ENCODE measurements at regions not wholly inside any gene's neighbourhood (a gene's known extent, or its start where the extent isn't known, plus 50 kb on each side); places are given as distances from the start of the nearest gene placed in this dataset.

- H4K20me1 ChIP-seq (ENCODE audit: low read length) = no peaks in the 10 kb centered on the region
- H3K27me3 ChIP-seq (ENCODE audit: low read length) = no peaks in the 10 kb centered on the region
- DNase-seq (no peak), ATAC-seq (no peak)
- H3K4me2 ChIP-seq (ENCODE audit: low read length) = no peak overlapping the region
- H3K79me2 ChIP-seq (ENCODE audit: low read length) = no peaks in the 10 kb centered on the region
- H3K27ac ChIP-seq (ENCODE audit: low read length) = no peak overlapping the region
- BruUV-seq (replicated peaks) = no TSS peak
- ChIA-PET CTCF (no interaction called here), POLR2A (ENCODE audit: unreplicated experiment) (no interaction called here)
- H3K4me3 ChIP-seq (ENCODE audit: low read length) = no peak overlapping the region
- H3F3A ChIP-seq (ENCODE audit: low read length, unreplicated experiment) = no peaks in the 10 kb centered on the region
- no peaks in the 10 kb centered on the region for H3K4me1 ChIP-seq (ENCODE audit: insufficient read depth, low read length)
- no peaks in the 10 kb centered on the region for H3K9me3 ChIP-seq (ENCODE audit: low read length)
- TF ChIP-seq CTCF (conservative IDR thresholded peaks at IDR 0.05; ENCODE audit: low read depth, low read length) = no peak
- no peak overlapping the region for H3K9ac ChIP-seq (ENCODE audit: low read length)
- H3K9me2 ChIP-seq (replicated peaks; ENCODE audit: low read length) = no peaks in the 10 kb centered on the region
- intact Hi-C loops (cut with micrococcal nuclease) = no loop called here
- no peaks in the 10 kb centered on the region for H3K36me3 ChIP-seq (ENCODE audit: low read depth, low read length)
- H2AFZ ChIP-seq (ENCODE audit: low read length) = no peak overlapping the region
Observed at GRCh38 chr2:186031229-186031628, 292.6 kb downstream of the FSIP2 start.

GRCh38 chr2:186032102-186032738, 293.6 kb downstream of the FSIP2 start:
- no peak overlapping the region for H2AFZ ChIP-seq (ENCODE audit: low read length)
- intact Hi-C loops (cut with micrococcal nuclease) = no loop called here
- H3F3A ChIP-seq (ENCODE audit: low read length, unreplicated experiment) = no peaks in the 10 kb centered on the region
- no peak for ATAC-seq
- H3K27me3 ChIP-seq (ENCODE audit: low read length) = no peaks in the 10 kb centered on the region
- POLR2A ChIA-PET (ENCODE audit: unreplicated experiment) = no interaction called here
- no peaks in the 10 kb centered on the region for H3K4me1 ChIP-seq (ENCODE audit: insufficient read depth, low read length)
- no peak overlapping the region for H3K27ac ChIP-seq (ENCODE audit: low read length)
- no peak overlapping the region for H3K4me2 ChIP-seq (ENCODE audit: low read length)
- no peaks in the 10 kb centered on the region for H3K36me3 ChIP-seq (ENCODE audit: low read depth, low read length)
- CTCF ChIA-PET = no interaction called here
- TF ChIP-seq CTCF (conservative IDR thresholded peaks at IDR 0.05; ENCODE audit: low read depth, low read length) (no peak), EZH2phosphoT487 (IDR thresholded peaks at IDR 0.05; ENCODE audit: borderline replicate concordance, low read length) (no peak), EZH2 (IDR thresholded peaks at IDR 0.05; ENCODE audit: low read length, unreplicated experiment) (no peak)
- H3K9ac ChIP-seq (ENCODE audit: low read length) = no peak overlapping the region
- no peak overlapping the region for H3K4me3 ChIP-seq (ENCODE audit: low read length)
- H3K79me2 ChIP-seq (ENCODE audit: low read length) = no peaks in the 10 kb centered on the region
- H4K20me1 ChIP-seq (ENCODE audit: low read length) = no peaks in the 10 kb centered on the region
- H3K9me2 ChIP-seq (replicated peaks; ENCODE audit: low read length) = no peaks in the 10 kb centered on the region
- no TSS peak for BruUV-seq (replicated peaks)
- no peak for DNase-seq
- H3K9me3 ChIP-seq (ENCODE audit: low read length) = no peaks in the 10 kb centered on the region

GRCh38 chr2:186032930-186033329, 294.3 kb downstream of the FSIP2 start:
- no peaks in the 10 kb centered on the region for H3F3A ChIP-seq (ENCODE audit: low read length, unreplicated experiment)
- H3K9me2 ChIP-seq (replicated peaks; ENCODE audit: low read length) = no peaks in the 10 kb centered on the region
- H3K36me3 ChIP-seq (ENCODE audit: low read depth, low read length) = no peaks in the 10 kb centered on the region
- no peak overlapping the region for H2AFZ ChIP-seq (ENCODE audit: low read length)
- no peak overlapping the region for H3K4me2 ChIP-seq (ENCODE audit: low read length)
- H3K27ac ChIP-seq (ENCODE audit: low read length) = no peak overlapping the region
- no peaks in the 10 kb centered on the region for H3K79me2 ChIP-seq (ENCODE audit: low read length)
- no peaks in the 10 kb centered on the region for H3K27me3 ChIP-seq (ENCODE audit: low read length)
- no peak overlapping the region for H3K9ac ChIP-seq (ENCODE audit: low read length)
- intact Hi-C loops (cut with micrococcal nuclease) = no loop called here
- CTCF ChIA-PET = no interaction called here
- no peaks in the 10 kb centered on the region for H3K4me1 ChIP-seq (ENCODE audit: insufficient read depth, low read length)
- DNase-seq = no peak
- H3K9me3 ChIP-seq (ENCODE audit: low read length) = no peaks in the 10 kb centered on the region
- H4K20me1 ChIP-seq (ENCODE audit: low read length) = no peaks in the 10 kb centered on the region
- no peak overlapping the region for H3K4me3 ChIP-seq (ENCODE audit: low read length)
- TF ChIP-seq CTCF (conservative IDR thresholded peaks at IDR 0.05; ENCODE audit: low read depth, low read length) = no peak
- no peak for TF ChIP-seq EZH2phosphoT487 (IDR thresholded peaks at IDR 0.05; ENCODE audit: borderline replicate concordance, low read length)
- no peak for TF ChIP-seq EZH2 (IDR thresholded peaks at IDR 0.05; ENCODE audit: low read length, unreplicated experiment)
- ATAC-seq = no peak
- no TSS peak for BruUV-seq (replicated peaks)
- POLR2A ChIA-PET (ENCODE audit: unreplicated experiment) = no interaction called here

Data from PC-3 (cell line).